ENCODE measurements at regions not wholly inside any gene's neighbourhood (a gene's known extent, or its start where the extent isn't known, plus 50 kb on each side); places are given as distances from the start of the nearest gene placed in this dataset.

- TF ChIP-seq EZH2 (conservative IDR thresholded peaks at IDR 0.05; ENCODE audit: low read depth, low read length), result no peak
- TF ChIP-seq CTCF (CRISPR knock-in tag; IDR thresholded peaks at IDR 0.05), result no peak
- no peak for TF ChIP-seq EP300 (IDR thresholded peaks at IDR 0.05; ENCODE audit: low read depth in 2 of 2, low read length in 2 of 2)
- TF ChIP-seq EP300 (CRISPR knock-in tag; IDR thresholded peaks at IDR 0.05; ENCODE audit: borderline replicate concordance), result no peak
- TF ChIP-seq FUBP1 (CRISPR knock-in tag; IDR thresholded peaks at IDR 0.05; ENCODE audit: borderline replicate concordance), result no peak
- no peak for TF ChIP-seq ZNF619 (CRISPR knock-in tag; IDR thresholded peaks at IDR 0.05)
These were observed 201.9 kb downstream of the DMAC1 start for GRCh38 chr9:7597716-7598115.

All from HepG2 (cell line).